Astrocyte (in vitro differentiated cells and primary cell): ENCODE measurements at regions not wholly inside any gene's neighbourhood (a gene's known extent, or its start where the extent isn't known, plus 50 kb on each side); places are given as distances from the start of the nearest gene placed in this dataset.

Experiments
- DNase-seq: peaks from one replicate; pipeline ENCODE4 v3.0.0-alpha.2; 2010; ENCODE audit warnings: low read depth
- FAIRE-seq: peaks from 2 replicates; lab custom pipeline; 2011; peaks lifted over from hg19 to GRCh38; lab: Jason Lieb, UNC
- H2AFZ ChIP-seq: 2 replicates; pipeline ENCODE4 v1.6.0; 2012; ENCODE audit warnings: low read depth, low read length, inconsistent platforms
- H3K27ac ChIP-seq: 2 replicates; pipeline ENCODE4 v1.5.1; 2011; ENCODE audit warnings: low read depth, low read length, inconsistent platforms
- H3K27me3 ChIP-seq: 2 replicates; pipeline ENCODE4 v1.6.0; 2011; ENCODE audit warnings: low read length, inconsistent platforms; ENCODE audit not compliant: insufficient read depth
- H3K36me3 ChIP-seq: 2 replicates; pipeline ENCODE4 v1.5.1; 2011; ENCODE audit warnings: low read length, inconsistent platforms; ENCODE audit not compliant: insufficient read depth
- H3K4me1 ChIP-seq: 2 replicates; pipeline ENCODE4 v1.5.1; 2011; ENCODE audit warnings: low read length, inconsistent platforms; ENCODE audit not compliant: insufficient read depth
- H3K4me2 ChIP-seq: 2 replicates; pipeline ENCODE4 v1.6.0; 2012; ENCODE audit warnings: low read length, inconsistent platforms
- H3K4me3 ChIP-seq: 2 replicates; pipeline ENCODE4 v1.5.1; 2011; ENCODE audit warnings: low read depth, mild to moderate bottlenecking, low read length, inconsistent platforms; ENCODE audit not compliant: insufficient read depth
- H3K79me2 ChIP-seq: 2 replicates; pipeline ENCODE4 v1.6.0; 2012; ENCODE audit warnings: mild to moderate bottlenecking, low read length, inconsistent platforms; ENCODE audit not compliant: insufficient read depth
- H3K9ac ChIP-seq: 2 replicates; pipeline ENCODE4 v1.6.0; 2012; ENCODE audit warnings: mild to moderate bottlenecking, low read length, inconsistent platforms
- H3K9me3 ChIP-seq: 2 replicates; pipeline ENCODE4 v1.5.1; 2012; ENCODE audit warnings: low read depth, mild to moderate bottlenecking, low read length, inconsistent platforms; ENCODE audit not compliant: insufficient read depth
- H4K20me1 ChIP-seq: 2 replicates; pipeline ENCODE4 v1.6.0; 2012; ENCODE audit warnings: low read length, inconsistent platforms; ENCODE audit not compliant: insufficient read depth
- H3K27ac Mint-ChIP-seq: one replicate; pipeline ENCODE4 v1.8.0; 2021; ENCODE audit warnings: mild to moderate bottlenecking, mixed read lengths; ENCODE audit not compliant: unreplicated experiment
- H3K27me3 Mint-ChIP-seq: one replicate; pipeline ENCODE4 v1.8.0; 2021; ENCODE audit warnings: low read depth, mixed read lengths; ENCODE audit not compliant: unreplicated experiment
- H3K36me3 Mint-ChIP-seq: one replicate; pipeline ENCODE4 v1.8.0; 2021; ENCODE audit warnings: low read depth, mixed read lengths; ENCODE audit not compliant: unreplicated experiment
- H3K4me1 Mint-ChIP-seq: one replicate; pipeline ENCODE4 v1.8.0; 2021; ENCODE audit warnings: low read depth, mixed read lengths; ENCODE audit not compliant: unreplicated experiment
- H3K4me3 Mint-ChIP-seq: one replicate; pipeline ENCODE4 v1.8.0; 2021; ENCODE audit warnings: mild to moderate bottlenecking, moderate library complexity, mixed read lengths; ENCODE audit not compliant: unreplicated experiment
- H3K9me3 Mint-ChIP-seq: one replicate; pipeline ENCODE4 v1.8.0; 2021; ENCODE audit warnings: mild to moderate bottlenecking, mixed read lengths; ENCODE audit not compliant: unreplicated experiment
- CTCF ChIP-seq: IDR thresholded peaks from 2 replicates; pipeline ENCODE4 v1.5.1; 2011; ENCODE audit warnings: low read depth, mild to moderate bottlenecking, inconsistent platforms, low read length, moderate library complexity; ENCODE audit not compliant: insufficient read depth
- EZH2 ChIP-seq: IDR thresholded peaks from 2 replicates; pipeline ENCODE4 v1.6.1; 2012; ENCODE audit warnings: mild to moderate bottlenecking, low read length, inconsistent platforms; ENCODE audit not compliant: insufficient read depth

- no peaks in the 10 kb centered on the region for H3K4me1 ChIP-seq
- Mint-ChIP-seq H3K27me3 (no peaks in the 10 kb centered on the region), H3K27ac (no peak overlapping the region), H3K36me3 (no peaks in the 10 kb centered on the region), H3K4me3 (no peak overlapping the region), H3K4me1 (peaks cover 3% of the 10 kb centered on the region), H3K9me3 (peaks cover 14% of the 10 kb centered on the region)
- H3K36me3 ChIP-seq, result no peaks in the 10 kb centered on the region
- H3K9me3 ChIP-seq, result no peaks in the 10 kb centered on the region
- H3K4me3 ChIP-seq, result no peak overlapping the region
- no peaks in the 10 kb centered on the region for H3K27me3 ChIP-seq
- H3K79me2 ChIP-seq, result no peaks in the 10 kb centered on the region
- no peaks in the 10 kb centered on the region for H4K20me1 ChIP-seq
- DNase-seq (no peak), FAIRE-seq (no peak)
- no peak overlapping the region for H3K9ac ChIP-seq
- H2AFZ ChIP-seq, result no peak overlapping the region
- no peak overlapping the region for H3K4me2 ChIP-seq
- H3K27ac ChIP-seq, result no peak overlapping the region
- TF ChIP-seq CTCF (no peak), EZH2 (no peak)
Measured at GRCh38 chr12:68445824-68446223, 113.7 kb upstream of the MDM1 start.

- no peak overlapping the region for H2AFZ ChIP-seq
- H3K9me3 ChIP-seq, result no peaks in the 10 kb centered on the region
- H3K27ac ChIP-seq, result no peak overlapping the region
- H3K79me2 ChIP-seq, result no peaks in the 10 kb centered on the region
- no peak overlapping the region for H3K4me2 ChIP-seq
- H4K20me1 ChIP-seq, result no peaks in the 10 kb centered on the region
- Mint-ChIP-seq H3K4me1 (peaks cover 8% of the 10 kb centered on the region), H3K4me3 (no peak overlapping the region), H3K27me3 (no peaks in the 10 kb centered on the region), H3K36me3 (no peaks in the 10 kb centered on the region), H3K9me3 (peaks cover 14% of the 10 kb centered on the region), H3K27ac (no peak overlapping the region)
- no peaks in the 10 kb centered on the region for H3K36me3 ChIP-seq
- TF ChIP-seq CTCF (no peak), EZH2 (no peak)
- H3K4me3 ChIP-seq, result no peak overlapping the region
- FAIRE-seq (no peak), DNase-seq (no peak)
- H3K4me1 ChIP-seq, result peaks cover 3% of the 10 kb centered on the region
- no peak overlapping the region for H3K9ac ChIP-seq
- no peaks in the 10 kb centered on the region for H3K27me3 ChIP-seq
Measured at GRCh38 chr12:68446384-68446783, 114.2 kb upstream of the MDM1 start.

- no peaks in the 10 kb centered on the region for H3K36me3 Mint-ChIP-seq
Measured at GRCh38 chr12:68446901-68447796, 115.0 kb upstream of the MDM1 start.

More at GRCh38 chr12:68446901-68447796, 115.0 kb upstream of the MDM1 start:
- TF ChIP-seq CTCF (no peak), EZH2 (no peak)
- Histone ChIP-seq H3K4me2 (no peak overlapping the region), H3K4me3 (no peak overlapping the region), H3K27me3 (no peaks in the 10 kb centered on the region), H3K4me1 (peaks cover 10% of the 10 kb centered on the region), H3K27ac (no peak overlapping the region), H3K79me2 (no peaks in the 10 kb centered on the region), H3K36me3 (no peaks in the 10 kb centered on the region), H2AFZ (no peak overlapping the region), H3K9me3 (no peaks in the 10 kb centered on the region), H4K20me1 (no peaks in the 10 kb centered on the region), H3K9ac (no peak overlapping the region)
- no peak overlapping the region for H3K27ac Mint-ChIP-seq
- no peak overlapping the region for H3K4me3 Mint-ChIP-seq
- DNase-seq (no peak), FAIRE-seq (no peak)
- H3K27me3 Mint-ChIP-seq, result no peaks in the 10 kb centered on the region
- H3K9me3 Mint-ChIP-seq, result peaks cover 14% of the 10 kb centered on the region
- H3K4me1 Mint-ChIP-seq, result peaks cover 10% of the 10 kb centered on the region
